Stimulated activated CD8-positive, alpha-beta memory T cell treated with anti-CD3 and anti-CD28 coated beads, Interleukin-15, amount 100 ng/mL, for 4 hours (primary cell): ENCODE measurements at regions not wholly inside any gene's neighbourhood (a gene's known extent, or its start where the extent isn't known, plus 50 kb on each side); places are given as distances from the start of the nearest gene placed in this dataset.
"Not testable (repeated sequence)": the region's sequence is repeated elsewhere in the genome, so short reads cannot be mapped to it uniquely, and the experiment has no call there.

Source experiments
- DNase-seq, 2 donors: peaks; one replicate each; pipeline ENCODE4 v3.0.0-alpha.2; 2020; ENCODE audit warnings: low read depth in 2 of 2

GRCh38 chr20:53773792-53774401 lies 180.3 kb upstream of the ZNF217 start:
- DNase-seq, result no peak

DNA sequence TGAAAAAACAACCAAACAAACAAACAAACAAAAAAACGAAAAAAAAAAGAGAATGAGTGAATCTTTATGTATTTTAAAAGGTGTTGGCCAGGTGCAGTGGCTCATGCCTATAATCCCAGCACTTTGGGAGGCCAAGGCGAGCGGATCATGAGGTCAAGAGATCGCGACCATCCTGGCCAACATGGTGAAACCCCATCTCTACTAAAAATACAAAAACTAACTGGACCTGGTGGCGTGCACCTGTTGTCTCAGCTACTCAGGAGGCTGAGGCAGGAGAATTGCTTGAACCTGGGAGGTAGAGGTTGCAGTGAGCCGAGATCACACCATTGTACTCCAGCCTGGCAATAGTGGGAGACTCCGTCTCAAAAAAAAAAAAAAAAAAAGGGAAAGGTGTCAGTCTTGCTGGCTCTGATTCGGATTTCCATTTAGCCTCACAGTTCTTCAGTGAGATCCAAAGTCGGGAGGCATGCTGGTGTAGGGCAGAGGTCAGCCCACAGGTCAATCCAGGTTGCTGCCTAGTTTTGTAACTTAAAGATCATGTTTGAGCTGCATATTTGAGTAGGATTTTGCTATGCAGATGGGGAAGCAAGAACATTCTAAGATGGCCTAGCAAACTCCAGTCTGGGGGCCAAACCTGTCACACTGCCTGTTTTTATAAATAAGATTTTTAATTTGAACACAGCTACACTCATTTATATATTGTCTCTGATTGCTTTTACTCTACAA lies 179.6 kb upstream of the ZNF217 start:
- DNase-seq, result not testable (repeated sequence)

DNA sequence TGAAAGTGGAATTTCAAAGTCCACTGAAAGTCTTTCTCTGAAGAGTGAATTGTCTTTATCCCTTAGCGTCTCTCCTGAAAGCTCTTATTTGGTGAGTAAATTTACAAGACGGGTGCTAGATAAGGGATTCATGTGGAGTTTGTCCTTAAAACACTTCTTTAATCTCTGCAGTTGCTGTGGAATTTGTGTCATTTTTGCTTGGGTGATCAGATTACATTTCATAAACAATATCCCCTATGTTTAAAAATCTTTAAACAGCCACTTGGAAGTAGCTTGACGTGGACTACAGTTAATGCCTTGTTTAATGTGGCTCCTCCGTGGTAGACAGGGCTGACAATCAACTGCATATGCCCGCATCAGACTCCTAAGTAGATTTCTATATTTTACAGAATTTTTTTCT lies 175.4 kb upstream of the ZNF217 start:
- DNase-seq, result no peak

- no peak for DNase-seq
These were observed 174.7 kb upstream of the ZNF217 start for GRCh38 chr20:53768329-53768728.

- DNase-seq, result no peak
These were observed 173.7 kb upstream of the ZNF217 start for GRCh38 chr20:53767206-53767930.

DNA sequence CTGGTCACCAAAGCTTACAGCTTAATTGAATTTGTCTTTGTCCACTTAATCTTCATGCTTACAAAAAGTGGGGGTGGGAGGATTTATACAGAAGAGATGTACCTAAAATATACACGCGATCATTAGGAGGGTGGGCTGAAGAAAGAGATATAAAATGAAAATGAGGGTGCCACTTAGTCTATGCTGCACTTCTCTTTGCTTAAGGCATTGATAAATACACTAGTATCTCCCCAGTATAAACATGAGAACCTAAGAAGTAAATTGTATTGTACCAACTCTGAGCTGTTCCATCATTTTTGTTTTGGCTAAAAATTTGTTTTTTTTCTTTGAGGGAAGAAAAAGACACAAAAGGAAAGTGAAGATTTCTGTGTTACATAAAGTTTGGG lies 170.8 kb upstream of the ZNF217 start:
- no peak for DNase-seq

- DNase-seq, result no peak
These were observed 170.2 kb upstream of the ZNF217 start for GRCh38 chr20:53763707-53764414.

- DNase-seq, result not testable (repeated sequence)
These were observed 168.8 kb upstream of the ZNF217 start for GRCh38 chr20:53762423-53762798.

DNA sequence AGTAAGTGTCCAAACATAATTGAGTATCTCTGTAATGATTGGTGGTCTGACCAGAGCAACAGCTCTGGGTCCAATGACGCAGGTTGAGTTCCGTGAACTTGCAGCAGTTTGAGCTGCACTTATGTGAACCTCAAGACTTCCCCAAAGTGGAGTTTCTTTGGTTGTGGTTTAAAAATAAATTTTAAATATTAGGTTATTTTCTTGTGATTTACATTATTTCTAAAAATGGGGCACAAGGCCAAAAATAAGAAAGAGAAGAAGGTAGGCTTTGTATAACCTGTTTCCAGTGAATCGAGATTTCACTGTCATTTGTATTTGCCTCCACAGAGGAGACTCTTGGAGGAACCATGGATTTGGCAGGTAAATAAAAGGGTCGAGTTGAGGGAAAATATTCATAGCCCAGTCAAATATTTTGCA lies 166.4 kb upstream of the ZNF217 start:
- no peak for DNase-seq

- DNase-seq, result no peak
These were observed 163.9 kb upstream of the ZNF217 start for GRCh38 chr20:53757472-53757913.

DNA sequence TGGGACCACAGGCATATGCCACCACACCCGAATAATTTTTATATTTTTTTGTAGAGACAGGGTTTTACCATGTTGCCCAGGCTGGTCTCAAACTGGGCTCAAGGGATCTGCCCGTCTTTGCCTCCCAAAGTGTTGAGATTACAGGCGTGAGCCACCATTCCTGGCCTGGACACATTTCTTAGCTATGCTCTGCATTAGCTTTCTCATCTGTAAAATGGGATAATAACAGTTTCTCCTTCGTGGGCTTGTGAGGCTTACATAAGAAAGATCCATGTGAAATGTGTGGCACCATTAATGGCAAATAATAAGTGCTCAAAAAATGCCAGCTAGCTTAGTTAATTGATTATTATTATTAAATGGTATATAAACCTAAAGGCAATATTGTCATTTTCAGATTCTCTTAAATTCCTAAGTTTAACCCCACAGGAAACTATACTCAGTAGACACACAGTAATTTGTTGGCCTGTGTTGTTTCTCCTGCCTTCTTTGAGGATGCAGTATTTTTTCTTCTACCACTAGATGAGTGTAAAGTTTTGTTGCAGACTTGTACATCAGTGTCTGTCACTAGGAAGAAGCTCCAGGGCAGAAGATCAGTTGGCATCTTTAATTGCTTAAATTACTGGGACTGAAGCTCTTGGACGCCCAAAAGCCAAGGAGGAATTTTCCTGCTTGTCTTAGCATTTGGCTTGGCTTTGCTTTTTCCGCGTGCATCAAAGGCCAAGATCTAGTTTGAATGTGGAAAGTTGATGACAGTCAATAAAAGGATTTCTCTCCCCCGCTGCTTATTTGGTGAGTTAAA lies 162.3 kb upstream of the ZNF217 start:
- DNase-seq, result no peak

GRCh38 chr20:53753880-53754459 lies 160.3 kb upstream of the ZNF217 start:
- DNase-seq, result no peak

GRCh38 chr20:53752971-53753879 lies 159.6 kb upstream of the ZNF217 start:
- DNase-seq, result no peak

DNA sequence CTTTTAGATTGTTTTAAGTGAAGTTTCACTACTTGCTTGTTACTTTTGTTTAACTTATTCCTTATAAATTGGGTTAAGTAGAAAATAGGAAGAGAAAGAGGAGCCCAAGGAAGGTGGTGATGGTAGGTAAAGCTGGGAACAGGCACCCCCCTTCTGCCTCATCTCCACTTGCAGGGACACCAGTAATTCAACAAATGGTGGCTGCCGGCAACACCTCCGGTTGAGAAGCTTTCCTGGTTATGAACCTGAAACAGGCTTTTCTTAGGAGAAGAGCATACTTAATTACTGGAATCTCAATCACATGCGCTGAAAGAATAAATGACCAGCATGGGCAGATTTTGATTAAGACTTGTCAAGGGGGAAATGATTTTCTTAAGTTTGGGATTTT lies 158.9 kb upstream of the ZNF217 start:
- DNase-seq, result no peak

- no peak for DNase-seq
These were observed 158.1 kb upstream of the ZNF217 start for GRCh38 chr20:53751620-53752318.

GRCh38 chr20:53750827-53751619 lies 157.4 kb upstream of the ZNF217 start:
- DNase-seq, result peak; percentile 4 to 17

- DNase-seq, result no peak
These were observed 155.9 kb upstream of the ZNF217 start for GRCh38 chr20:53749499-53749898.

DNA sequence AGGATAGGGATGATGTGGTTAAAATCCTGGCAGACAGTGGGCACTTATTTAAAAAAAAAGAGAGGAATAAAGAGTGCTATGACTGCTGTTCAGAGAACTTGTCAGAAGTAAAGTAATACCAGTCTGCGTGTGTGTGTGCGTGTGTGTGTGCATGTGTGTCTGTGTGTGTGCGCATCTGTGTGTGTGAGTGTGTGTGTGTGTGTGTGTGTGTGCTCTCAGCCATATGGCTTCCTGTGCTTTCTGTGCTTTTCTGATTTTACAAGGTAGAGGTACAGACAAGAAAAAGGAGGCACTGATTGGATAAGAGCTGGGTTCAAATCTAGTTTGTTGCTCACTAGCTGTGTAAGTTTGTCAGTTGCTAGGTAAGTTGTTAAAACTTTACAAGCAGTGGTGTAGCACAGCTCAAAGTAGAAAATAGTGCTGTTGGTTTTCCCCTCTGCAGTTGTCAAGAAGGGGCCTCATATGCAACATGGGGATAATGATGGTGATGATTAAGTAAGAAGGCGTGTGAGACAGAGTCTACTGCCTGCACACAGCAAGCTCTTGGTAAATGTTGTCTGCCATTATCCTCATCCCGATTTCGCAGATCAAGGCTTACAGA lies 155.3 kb upstream of the ZNF217 start:
- no peak for DNase-seq
